ENCODE measurements at regions not wholly inside any gene's neighbourhood (a gene's known extent, or its start where the extent isn't known, plus 50 kb on each side); places are given as distances from the start of the nearest gene placed in this dataset.

DNA sequence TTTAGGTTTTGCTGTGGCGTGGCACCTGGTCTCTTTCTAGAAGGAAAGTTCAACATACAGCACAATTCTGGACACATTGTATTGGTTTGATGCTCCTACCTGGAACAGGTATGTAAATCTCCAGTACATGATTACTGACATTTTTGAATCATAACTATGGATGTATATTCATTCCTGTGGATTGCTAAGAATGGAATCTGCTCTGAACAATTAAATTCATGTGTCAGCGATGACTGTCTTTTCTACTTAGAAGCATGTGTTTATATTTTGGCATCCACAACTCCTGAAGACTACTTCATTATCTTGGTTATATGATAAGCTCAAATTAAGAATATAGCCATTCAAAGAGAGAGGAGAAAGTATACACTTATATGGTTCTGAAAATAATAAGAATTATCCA is 291.8 kb downstream of the CHRM3 start:
- Histone ChIP-seq H2BK15ac (ENCODE audit: low read length) (no peak overlapping the region), H3K4me2 (ENCODE audit: insufficient read depth in 1 of 2, low read depth in 2 of 2, low read length in 2 of 2) (no peak overlapping the region), H3K56ac (replicated peaks; ENCODE audit: insufficient read length, low read depth, low read length) (no peak overlapping the region), H4K5ac (ENCODE audit: insufficient read length, low read depth, low read length) (no peak overlapping the region), H3K27ac (ENCODE audit: low read depth, low read length) (no peak overlapping the region), H4K20me1 (replicated peaks in 1 of 2; ENCODE audit: control insufficient read depth in 1 of 2, insufficient read depth in 2 of 2, low read length in 2 of 2) (no peaks in the 10 kb centered on the region), H3K79me1 (ENCODE audit: low read depth, low read length) (no peaks in the 10 kb centered on the region), H3K23me2 (ENCODE audit: low read depth, low read length) (no peaks in the 10 kb centered on the region), H4K8ac (ENCODE audit: extremely low read depth, insufficient read depth, low read length) (no peak overlapping the region), H2BK120ac (replicated peaks; ENCODE audit: low read depth, low read length) (no peak overlapping the region), H3K18ac (ENCODE audit: extremely low read depth, low read length) (no peak overlapping the region), H4K91ac (replicated peaks; ENCODE audit: insufficient read length, low read length) (no peak overlapping the region), H3K4me1 (replicated peaks in 1 of 4; ENCODE audit: control insufficient read depth in 3 of 4, insufficient read depth in 4 of 4, low read length in 3 of 4) (peaks cover 0 to 11% (median 0%) of the 10 kb centered on the region in 4 experiments; a peak in 2 of 7 replicates), H2AK5ac (ENCODE audit: low read depth, low read length) (no peak overlapping the region), H2BK12ac (ENCODE audit: low read depth, low read length) (no peak overlapping the region), H2BK5ac (ENCODE audit: low read depth, low read length) (no peak overlapping the region), H3K9me3 (ENCODE audit: insufficient read depth in 2 of 2, low read depth in 1 of 2, low read length in 1 of 2) (no peaks in the 10 kb centered on the region), H3K23ac (ENCODE audit: insufficient read length) (no peak overlapping the region), H3K4me3 (ENCODE audit: extremely low read depth in 1 of 4, insufficient read depth in 2 of 4, low read depth in 3 of 4, low read length in 4 of 4) (no peak overlapping the region), H3K36me3 (ENCODE audit: control insufficient read depth in 2 of 4, insufficient read depth in 4 of 4, low read length in 3 of 4) (no peaks in the 10 kb centered on the region), H2BK20ac (ENCODE audit: low read length) (no peak overlapping the region), H3K14ac (ENCODE audit: insufficient read length) (no peak overlapping the region), H3K27me3 (replicated peaks in 1 of 4; ENCODE audit: control insufficient read depth in 3 of 4, extremely low read depth in 1 of 4, insufficient read depth in 3 of 4, low read length in 3 of 4) (no peaks in the 10 kb centered on the region), H3K79me2 (ENCODE audit: control insufficient read depth in 1 of 2, insufficient read depth in 2 of 2, low read length in 2 of 2) (no peaks in the 10 kb centered on the region), H3K4ac (replicated peaks; ENCODE audit: insufficient read length, low read depth, low read length) (no peak overlapping the region), H2AFZ (ENCODE audit: low read length) (no peak overlapping the region), H3K9ac (replicated peaks in 1 of 4; ENCODE audit: extremely low read depth in 1 of 4, low read depth in 3 of 4, low read length in 3 of 4) (no peak overlapping the region)
- no peak for DNase-seq (ENCODE audit: low read depth in 1 of 2, low spot score in 2 of 2)
- TF ChIP-seq MAFK (IDR thresholded peaks at IDR 0.05; ENCODE audit: low read depth, low read length), result no peak
- TF ChIP-seq, protein P1, sequence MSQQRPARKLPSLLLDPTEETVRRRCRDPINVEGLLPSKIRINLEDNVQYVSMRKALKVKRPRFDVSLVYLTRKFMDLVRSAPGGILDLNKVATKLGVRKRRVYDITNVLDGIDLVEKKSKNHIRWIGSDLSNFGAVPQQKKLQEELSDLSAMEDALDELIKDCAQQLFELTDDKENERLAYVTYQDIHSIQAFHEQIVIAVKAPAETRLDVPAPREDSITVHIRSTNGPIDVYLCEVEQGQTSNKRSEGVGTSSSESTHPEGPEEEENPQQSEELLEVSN (IDR thresholded peaks at IDR 0.05), result no peak
- TF ChIP-seq KDM5A (IDR thresholded peaks at IDR 0.05; ENCODE audit: low read length), result no peak
- TF ChIP-seq TEAD4 (IDR thresholded peaks at IDR 0.05; ENCODE audit: low read depth, low read length), result no peak
- TF ChIP-seq SRF (IDR thresholded peaks at IDR 0.05; ENCODE audit: low read depth, low read length), result no peak
- no peak for TF ChIP-seq RNF2 (IDR thresholded peaks at IDR 0.05; ENCODE audit: borderline replicate concordance, low read depth, low read length, missing control alignments, poor library complexity, severe bottlenecking)
- no peak for TF ChIP-seq CEBPB (IDR thresholded peaks at IDR 0.05; ENCODE audit: low read depth, low read length)
- no peak for TF ChIP-seq POLR2A (IDR thresholded peaks at IDR 0.05; ENCODE audit: control extremely low read depth in 1 of 2, low read depth in 2 of 2, low read length in 2 of 2)
- TF ChIP-seq HDAC6 (IDR thresholded peaks at IDR 0.05; ENCODE audit: low read depth, low read length), result no peak
- TF ChIP-seq SIRT6 (IDR thresholded peaks at IDR 0.05; ENCODE audit: low read length), result no peak
- no peak for TF ChIP-seq EP300 (IDR thresholded peaks at IDR 0.05; ENCODE audit: borderline replicate concordance in 1 of 2, low read depth in 2 of 2, low read length in 2 of 2)
- POLR2A ChIA-PET (ENCODE audit: partially characterized antibody), result no interaction called here
- CTCF ChIA-PET (ENCODE audit: partially characterized antibody), result interaction anchor here (1.1 to 2.7 kb wide), 3 partner anchors 11 to 234 kb away, joined by 3 to 18 read pairs (median 3); no protein-coding TSS in a partner anchor
- no peak for FAIRE-seq
- 92% methylated on average over 2 of the region's 2 CpGs; no CpG with 5 or more reads in 1 of the 2 experiments for WGBS, 2 experiments (ENCODE audit: extremely low coverage in 1 of 2, insufficient coverage in 1 of 2, insufficient read length in 1 of 2, insufficient replicate concordance in 2 of 2, low coverage in 1 of 2, low lambda C conversion rate in 2 of 2, missing lambda C conversion rate in 1 of 2)

Data from H1 (cell line).